ENCODE measurements at regions not wholly inside any gene's neighbourhood (a gene's known extent, or its start where the extent isn't known, plus 50 kb on each side); places are given as distances from the start of the nearest gene placed in this dataset.
"Not testable (repeated sequence)": the region's sequence is repeated elsewhere in the genome, so short reads cannot be mapped to it uniquely, and the experiment has no call there.

DNA sequence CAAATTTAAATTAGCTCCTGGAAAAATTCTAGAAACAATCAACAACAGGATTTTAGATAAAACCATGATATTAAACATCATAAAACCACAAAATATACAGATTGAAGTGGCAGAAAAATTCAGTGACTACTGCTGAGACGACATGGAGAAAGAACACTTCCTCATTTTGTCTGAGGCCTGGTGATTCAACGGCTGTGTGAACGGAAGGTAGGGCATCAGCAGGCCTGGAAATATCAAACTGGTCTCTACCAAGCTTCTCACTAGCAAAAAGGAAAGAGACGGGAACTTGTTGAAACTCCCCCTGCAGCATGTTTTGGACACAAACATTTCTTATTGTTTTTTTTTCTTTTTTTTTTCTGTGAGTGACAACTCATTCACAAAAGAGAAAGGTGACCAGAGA is 58.0 kb upstream of the AHI1 start:
- intact Hi-C loops (cut with DNase I) = loop anchor here in 1 of 10 donors (10.0 kb wide), 1 partner anchor 109 kb away; no protein-coding TSS in a partner anchor
- H3K4me1 ChIP-seq = no peaks in the 10 kb centered on the region
- no peak for ATAC-seq

DNA sequence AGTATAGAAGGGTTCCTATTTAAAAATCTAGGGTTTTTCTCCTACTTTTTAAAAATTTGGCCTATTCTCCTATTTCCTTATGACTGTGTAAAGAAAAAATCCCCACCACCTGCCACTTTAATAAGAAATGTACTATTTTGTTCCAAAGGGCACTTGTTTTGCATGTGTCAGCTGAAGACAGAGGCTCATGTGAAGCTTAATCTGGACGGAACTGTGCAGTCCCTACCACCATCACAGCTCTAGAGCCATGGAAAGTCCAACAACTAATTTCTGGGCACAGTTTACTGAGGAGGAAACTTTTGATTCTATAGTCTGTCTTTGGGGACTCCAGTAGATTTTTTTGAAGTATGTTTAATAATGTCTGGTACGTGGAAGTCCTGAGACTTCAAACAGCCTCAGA is 60.0 kb upstream of the AHI1 start:
- Histone ChIP-seq H3K27me3 (no peaks in the 10 kb centered on the region), H3K36me3 (no peaks in the 10 kb centered on the region), H3K27ac (no peak overlapping the region), H3K4me3 (no peak overlapping the region), H3K4me1 (no peaks in the 10 kb centered on the region), H3K9me3 (no peaks in the 10 kb centered on the region)
- intact Hi-C loops (cut with DNase I) = loop anchor here in 1 of 10 donors (10.0 kb wide), 1 partner anchor 107 kb away; no protein-coding TSS in a partner anchor
- no peak for TF ChIP-seq POLR2A (IDR thresholded peaks at IDR 0.05)
- TF ChIP-seq, protein P1, sequence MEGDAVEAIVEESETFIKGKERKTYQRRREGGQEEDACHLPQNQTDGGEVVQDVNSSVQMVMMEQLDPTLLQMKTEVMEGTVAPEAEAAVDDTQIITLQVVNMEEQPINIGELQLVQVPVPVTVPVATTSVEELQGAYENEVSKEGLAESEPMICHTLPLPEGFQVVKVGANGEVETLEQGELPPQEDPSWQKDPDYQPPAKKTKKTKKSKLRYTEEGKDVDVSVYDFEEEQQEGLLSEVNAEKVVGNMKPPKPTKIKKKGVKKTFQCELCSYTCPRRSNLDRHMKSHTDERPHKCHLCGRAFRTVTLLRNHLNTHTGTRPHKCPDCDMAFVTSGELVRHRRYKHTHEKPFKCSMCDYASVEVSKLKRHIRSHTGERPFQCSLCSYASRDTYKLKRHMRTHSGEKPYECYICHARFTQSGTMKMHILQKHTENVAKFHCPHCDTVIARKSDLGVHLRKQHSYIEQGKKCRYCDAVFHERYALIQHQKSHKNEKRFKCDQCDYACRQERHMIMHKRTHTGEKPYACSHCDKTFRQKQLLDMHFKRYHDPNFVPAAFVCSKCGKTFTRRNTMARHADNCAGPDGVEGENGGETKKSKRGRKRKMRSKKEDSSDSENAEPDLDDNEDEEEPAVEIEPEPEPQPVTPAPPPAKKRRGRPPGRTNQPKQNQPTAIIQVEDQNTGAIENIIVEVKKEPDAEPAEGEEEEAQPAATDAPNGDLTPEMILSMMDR (IDR thresholded peaks at IDR 0.05) = no peak
- ATAC-seq (no peak), DNase-seq (no peak)
- 92 to 100% (median 95%) methylated on average over 2 of the region's 2 CpGs for WGBS, 4 donors

More for the DNA sequence above, 58.0 kb upstream of the AHI1 start:
- H3K27ac ChIP-seq = no peak overlapping the region
- DNase-seq = no peak
- no peaks in the 10 kb centered on the region for H3K9me3 ChIP-seq
- TF ChIP-seq POLR2A (IDR thresholded peaks at IDR 0.05) = no peak
- TF ChIP-seq, protein P1 (IDR thresholded peaks at IDR 0.05) = no peak
- no peak overlapping the region for H3K4me3 ChIP-seq
- WGBS, 4 donors = 71 to 80% (median 76%) methylated on average over 4 of the region's 4 CpGs
- no peaks in the 10 kb centered on the region for H3K27me3 ChIP-seq
- H3K36me3 ChIP-seq = no peaks in the 10 kb centered on the region

DNA sequence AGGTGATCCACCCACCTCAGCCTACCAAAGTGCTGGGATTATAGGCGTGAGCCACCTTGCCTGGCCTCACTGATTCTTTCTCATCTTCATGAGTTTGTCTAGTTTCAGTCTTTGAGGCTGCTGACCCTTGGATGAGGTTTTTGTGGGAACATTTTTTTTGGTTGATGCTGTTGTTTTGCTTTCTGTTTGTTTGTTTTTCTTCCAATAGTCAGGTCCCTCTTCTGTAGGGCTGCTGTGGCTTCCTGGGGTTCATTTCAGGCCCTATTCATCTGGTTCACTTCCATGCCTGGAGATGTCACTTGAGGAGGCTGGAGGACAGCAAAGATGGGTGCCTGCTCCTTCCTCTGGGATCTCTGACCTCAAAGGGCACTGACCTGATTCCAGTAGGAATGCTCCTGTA is 68.1 kb upstream of the AHI1 start:
- intact Hi-C loops (cut with DNase I); H3K36me3 ChIP-seq; DNase-seq; H3K27me3 ChIP-seq; H3K27ac ChIP-seq; H3K4me3 ChIP-seq; H3K9me3 ChIP-seq; ATAC-seq: not testable (repeated sequence)
- 94 to 100% (median 99%) methylated on average over 1 of the region's 1 CpG for WGBS, 4 donors
- H3K4me1 ChIP-seq = peaks cover 0 to 16% (median 7%) of the 10 kb centered on the region in 12 donors

DNA sequence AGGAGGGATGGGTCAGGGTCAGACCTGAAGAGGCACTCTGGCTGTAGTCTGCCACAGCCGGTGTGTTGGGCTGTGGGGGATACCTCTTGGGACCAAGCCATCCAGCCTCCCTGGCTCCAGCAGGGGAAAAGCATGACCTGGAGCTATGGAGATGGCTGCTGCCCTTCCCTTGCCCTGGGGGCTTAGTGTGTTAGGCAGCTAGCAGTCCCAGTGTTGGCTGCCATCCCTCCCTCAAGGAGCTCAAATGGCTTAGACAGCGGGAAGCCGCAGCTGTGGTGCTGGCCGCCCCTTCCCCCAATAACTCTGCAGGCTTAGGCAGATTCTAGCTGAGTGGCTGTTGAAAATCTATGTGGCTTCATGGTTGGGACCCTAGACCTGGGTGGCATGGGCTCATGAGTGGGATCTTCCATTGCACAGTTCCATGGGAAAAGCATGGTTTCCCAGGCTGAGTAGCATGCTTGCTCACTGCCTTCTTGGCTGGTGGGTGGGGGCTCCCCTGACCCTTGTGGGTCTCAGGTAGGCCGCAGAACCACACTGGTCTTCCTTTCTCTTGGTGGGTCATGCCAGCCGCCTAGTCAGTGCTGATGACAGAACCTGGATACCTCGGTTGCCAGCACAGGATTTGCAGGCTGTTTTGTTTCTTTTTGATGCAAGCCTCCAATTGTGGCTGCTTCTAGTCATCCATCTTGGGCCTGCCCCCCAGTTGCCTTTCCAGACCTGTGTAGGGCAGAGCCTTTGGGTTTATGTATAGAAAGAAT is 69.0 kb upstream of the AHI1 start:
- Histone ChIP-seq H3K9me3 (no peaks in the 10 kb centered on the region), H3K4me1 (peaks cover 0 to 16% (median 7%) of the 10 kb centered on the region in 12 donors), H3K36me3 (no peaks in the 10 kb centered on the region), H3K4me3 (no peak overlapping the region), H3K27me3 (peaks cover 0 to 5% (median 0%) of the 10 kb centered on the region in 9 donors), H3K27ac (no peak overlapping the region)
- ATAC-seq (no peak), DNase-seq (no peak)
- intact Hi-C loops (cut with DNase I) = no loop called here
- 94 to 98% (median 96%) methylated on average over 6 to 7 of the region's 7 CpGs for WGBS, 4 donors
- TF ChIP-seq, protein P1 (IDR thresholded peaks at IDR 0.05) = no peak
- TF ChIP-seq POLR2A (IDR thresholded peaks at IDR 0.05) = no peak

Measured in heart left ventricle (tissue), 16 donors.